Mesenchymal stem cell (in vitro differentiated cells and primary cell): ENCODE measurements at regions not wholly inside any gene's neighbourhood (a gene's known extent, or its start where the extent isn't known, plus 50 kb on each side); places are given as distances from the start of the nearest gene placed in this dataset.

Experiments
- DNase-seq: peaks from one replicate; pipeline ENCODE4 v3.0.0-alpha.2; 2013
- H2AFZ ChIP-seq: one replicate; pipeline ENCODE4 v1.6.1; 2013; ENCODE audit warnings: low read depth, mild to moderate bottlenecking, control low read depth, inconsistent platforms, low read length, moderate library complexity
- H2AK5ac ChIP-seq: 2 replicates; pipeline ENCODE4 v1.6.1; 2013; ENCODE audit warnings: low read length, moderate library complexity, mild to moderate bottlenecking, inconsistent platforms; ENCODE audit not compliant: severe bottlenecking
- H2BK120ac ChIP-seq: one replicate; pipeline ENCODE4 v1.6.1; 2013; ENCODE audit warnings: low read depth, mild to moderate bottlenecking, inconsistent platforms, low read length, moderate library complexity
- H2BK12ac ChIP-seq, 2 experiments: one replicate each; pipeline ENCODE4 v1.6.1; 2013; ENCODE audit warnings: inconsistent platforms in 2 of 2, low read length in 2 of 2, mild to moderate bottlenecking in 2 of 2, moderate library complexity in 2 of 2, control low read depth in 1 of 2
- H2BK15ac ChIP-seq: one replicate; pipeline ENCODE4 v1.6.1; 2013; ENCODE audit warnings: mild to moderate bottlenecking, low read depth, inconsistent platforms; ENCODE audit not compliant: poor library complexity, severe bottlenecking
- H2BK5ac ChIP-seq: 2 replicates; pipeline ENCODE4 v1.6.1; 2013; ENCODE audit warnings: low read depth, mild to moderate bottlenecking, low read length, control low read depth, inconsistent platforms; ENCODE audit not compliant: poor library complexity, severe bottlenecking
- H3K14ac ChIP-seq, 2 experiments: one replicate each; pipeline ENCODE4 v1.6.1; 2013; ENCODE audit warnings: inconsistent platforms in 2 of 2, low read length in 2 of 2, control low read depth in 1 of 2, mild to moderate bottlenecking in 1 of 2, moderate library complexity in 1 of 2
- H3K18ac ChIP-seq, 2 experiments: one replicate each; pipeline ENCODE4 v1.6.1; 2013; ENCODE audit warnings: inconsistent platforms in 2 of 2, low read length in 2 of 2, control low read depth in 1 of 2, low read depth in 1 of 2, mild to moderate bottlenecking in 1 of 2
- H3K23ac ChIP-seq, 2 experiments: one replicate each; pipeline ENCODE4 v1.6.1; 2013; ENCODE audit warnings: inconsistent platforms in 2 of 2, low read length in 2 of 2, mild to moderate bottlenecking in 2 of 2, moderate library complexity in 2 of 2, control low read depth in 1 of 2
- H3K27ac ChIP-seq: 2 replicates; pipeline ENCODE4 v1.5.1; 2013; ENCODE audit warnings: mild to moderate bottlenecking, moderate library complexity, low read length, control low read depth, inconsistent platforms; ENCODE audit not compliant: poor library complexity, severe bottlenecking
- H3K27me3 ChIP-seq, 2 experiments: 2 replicates each; pipeline versions ENCODE4 v1.6.1 to v1.7.0; 2013; ENCODE audit warnings: low read length in 2 of 2, mild to moderate bottlenecking in 2 of 2, moderate library complexity in 2 of 2, control low read depth in 1 of 2, inconsistent platforms in 1 of 2; ENCODE audit not compliant: control insufficient read depth in 1 of 2, insufficient read depth in 1 of 2
- H3K36me3 ChIP-seq, 2 experiments: 2 replicates each; pipeline versions ENCODE4 v1.6.1 to v1.7.0; 2013; ENCODE audit warnings: low read length in 2 of 2, control low read depth in 1 of 2, inconsistent platforms in 1 of 2, low read depth in 1 of 2, mild to moderate bottlenecking in 1 of 2; ENCODE audit not compliant: insufficient read depth in 2 of 2, control insufficient read depth in 1 of 2
- H3K4ac ChIP-seq, 2 experiments: one replicate each; pipeline ENCODE4 v1.6.1; 2013; ENCODE audit warnings: inconsistent platforms in 2 of 2, low read length in 2 of 2, mild to moderate bottlenecking in 2 of 2, moderate library complexity in 2 of 2, control low read depth in 1 of 2, low read depth in 1 of 2
- H3K4me1 ChIP-seq: 2 replicates; pipeline ENCODE4 v1.6.1; 2013; ENCODE audit warnings: low read depth, low read length, control low read depth; ENCODE audit not compliant: control insufficient read depth, insufficient read depth
- H3K4me2 ChIP-seq: 2 replicates; pipeline ENCODE4 v1.6.1; 2013; ENCODE audit warnings: low read length, mild to moderate bottlenecking, inconsistent platforms; ENCODE audit not compliant: poor library complexity, severe bottlenecking
- H3K4me3 ChIP-seq, 2 experiments: 2 replicates each; pipeline versions ENCODE4 v1.5.1 to v1.7.0; 2013; ENCODE audit warnings: low read length in 2 of 2, mild to moderate bottlenecking in 2 of 2, control low read depth in 1 of 2, low read depth in 1 of 2; ENCODE audit not compliant: insufficient read depth in 1 of 2
- H3K79me1 ChIP-seq: replicated peaks from 2 replicates; pipeline ENCODE4 v1.6.1; 2013; ENCODE audit warnings: mild to moderate bottlenecking, control low read depth, low read length, inconsistent platforms; ENCODE audit not compliant: poor library complexity, severe bottlenecking
- H3K9ac ChIP-seq: 2 replicates; pipeline ENCODE4 v1.7.0; 2013; ENCODE audit warnings: mild to moderate bottlenecking, low read length, moderate library complexity
- H3K9me3 ChIP-seq: 2 replicates; pipeline ENCODE4 v1.7.0; 2013; ENCODE audit warnings: mild to moderate bottlenecking, low read length; ENCODE audit not compliant: control insufficient read depth
- H4K8ac ChIP-seq: one replicate; pipeline ENCODE4 v1.6.1; 2013; ENCODE audit warnings: inconsistent platforms, mild to moderate bottlenecking, low read length, moderate library complexity
- H4K91ac ChIP-seq: one replicate; pipeline ENCODE4 v1.6.1; 2013; ENCODE audit warnings: mild to moderate bottlenecking, low read length, inconsistent platforms
- WGBS: methylation state at CpG from one replicate; pipeline ENCODE4 v1.1.7; 2013; ENCODE audit warnings: mixed read lengths; 5-methylcytosine and 5-hydroxymethylcytosine counted together

DNA sequence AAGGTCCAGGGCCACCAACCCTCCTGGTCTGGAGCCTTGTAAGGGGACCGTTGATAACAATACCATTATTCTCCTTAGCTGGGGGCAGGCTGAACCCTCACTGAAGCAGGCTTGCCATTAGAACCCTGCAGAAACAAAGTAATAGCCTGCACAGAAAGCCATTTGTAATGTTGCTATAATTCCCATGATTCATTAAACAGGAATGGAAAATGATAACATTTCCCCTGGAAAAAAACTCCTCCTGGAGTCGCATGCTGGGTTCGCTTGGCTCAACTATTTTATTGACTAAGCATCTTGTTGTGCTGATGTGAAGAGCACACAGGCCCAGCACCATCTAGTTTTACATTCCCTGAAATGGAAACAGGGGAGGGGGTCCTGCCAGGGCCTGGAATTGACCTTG is 155.6 kb upstream of the CSF3R start:
- Histone ChIP-seq H3K9ac (no peak overlapping the region), H2BK120ac (no peak overlapping the region), H3K36me3 (no peaks in the 10 kb centered on the region), H2BK12ac (no peak overlapping the region), H4K91ac (no peak overlapping the region), H3K14ac (no peak overlapping the region), H2BK15ac (no peak overlapping the region), H3K27ac (no peak overlapping the region), H3K4ac (no peak overlapping the region), H3K9me3 (no peaks in the 10 kb centered on the region), H3K27me3 (peaks cover 0 to 16% of the 10 kb centered on the region in 2 experiments), H2AFZ (no peak overlapping the region), H3K23ac (no peak overlapping the region), H3K4me3 (no peak overlapping the region), H2BK5ac (no peak overlapping the region), H3K18ac (no peak overlapping the region), H3K4me1 (peaks cover 10% of the 10 kb centered on the region), H3K79me1 (no peaks in the 10 kb centered on the region), H3K4me2 (no peak overlapping the region), H4K8ac (no peak overlapping the region), H2AK5ac (no peak overlapping the region)
- DNase-seq = no peak
- 75% methylated on average over 3 of the region's 3 CpGs for WGBS

DNA sequence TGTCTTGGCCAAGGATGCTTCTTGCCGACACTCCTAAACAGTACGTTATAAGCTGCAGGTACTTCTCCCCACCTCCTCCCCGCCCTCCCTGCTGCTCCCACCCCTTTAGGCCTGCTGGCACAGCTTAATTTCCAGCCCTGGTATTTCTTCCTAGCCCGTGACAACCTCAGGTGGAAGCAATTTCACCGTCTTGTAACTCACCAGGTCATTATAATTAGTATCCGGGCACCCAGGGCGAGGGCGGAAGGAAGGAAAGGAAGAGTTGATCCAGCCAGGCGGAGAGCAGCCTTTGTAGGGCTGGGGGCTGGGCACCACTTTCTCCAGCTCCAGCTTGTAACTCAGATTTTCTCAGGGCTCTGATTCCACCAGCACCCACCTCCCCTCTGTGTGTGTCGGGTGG is 153.5 kb upstream of the CSF3R start:
- no peaks in the 10 kb centered on the region for H3K79me1 ChIP-seq
- no peak overlapping the region for H3K4ac ChIP-seq
- 72% methylated on average over 9 of the region's 10 CpGs for WGBS

DNA sequence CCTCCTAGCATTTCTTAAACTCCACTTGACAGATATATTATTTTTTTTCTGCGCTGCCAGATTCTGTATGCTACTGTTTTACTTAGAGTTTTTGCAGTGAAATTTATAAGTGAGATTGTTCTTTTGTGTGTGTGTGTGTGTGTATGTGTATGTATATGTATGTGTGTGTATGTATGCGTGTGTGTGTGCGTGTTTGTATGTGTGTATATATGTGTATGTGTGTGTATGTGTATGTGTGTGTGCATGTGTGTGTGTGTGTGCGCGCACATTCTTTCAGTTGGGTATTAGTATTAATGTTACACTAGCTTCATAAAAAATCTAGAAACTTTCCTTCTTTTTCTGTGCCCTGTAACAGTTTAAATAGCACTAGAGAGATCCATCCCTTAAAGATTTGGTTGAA is 152.6 kb upstream of the CSF3R start:
- peaks cover 4 to 9% of the 10 kb centered on the region in 2 experiments for H3K27me3 ChIP-seq
- H3K4me1 ChIP-seq = peaks cover 10% of the 10 kb centered on the region
- H3K4ac ChIP-seq = no peak overlapping the region
- DNase-seq = no peak
- H3K36me3 ChIP-seq = no peaks in the 10 kb centered on the region
- H3K27ac ChIP-seq = no peak overlapping the region
- no peak overlapping the region for H3K14ac ChIP-seq
- H2BK15ac ChIP-seq = no peak overlapping the region
- no peak overlapping the region for H3K18ac ChIP-seq
- no peak overlapping the region for H4K91ac ChIP-seq
- H2AFZ ChIP-seq = no peak overlapping the region
- no peak overlapping the region for H2AK5ac ChIP-seq
- 95% methylated on average over 3 of the region's 5 CpGs for WGBS
- H4K8ac ChIP-seq = no peak overlapping the region
- no peaks in the 10 kb centered on the region for H3K9me3 ChIP-seq
- H3K23ac ChIP-seq = no peak overlapping the region
- H3K79me1 ChIP-seq = no peaks in the 10 kb centered on the region
- no peak overlapping the region for H3K9ac ChIP-seq
- H3K4me2 ChIP-seq = no peak overlapping the region
- no peak overlapping the region for H3K4me3 ChIP-seq
- no peak overlapping the region for H2BK12ac ChIP-seq
- H2BK120ac ChIP-seq = no peak overlapping the region
- H2BK5ac ChIP-seq = no peak overlapping the region

More for the DNA sequence above, 153.5 kb upstream of the CSF3R start:
- no peak overlapping the region for H3K14ac ChIP-seq
- no peak overlapping the region for H3K27ac ChIP-seq
- no peak overlapping the region for H2BK120ac ChIP-seq
- no peak overlapping the region for H3K4me2 ChIP-seq
- DNase-seq = no peak
- no peak overlapping the region for H2AFZ ChIP-seq
- no peak overlapping the region for H3K9ac ChIP-seq
- H4K8ac ChIP-seq = no peak overlapping the region
- H2BK5ac ChIP-seq = no peak overlapping the region
- H3K4me3 ChIP-seq = no peak overlapping the region
- H2AK5ac ChIP-seq = no peak overlapping the region
- H3K27me3 ChIP-seq = peaks cover 0 to 14% of the 10 kb centered on the region in 2 experiments
- peaks cover 10% of the 10 kb centered on the region for H3K4me1 ChIP-seq
- no peak overlapping the region for H2BK12ac ChIP-seq
- H3K36me3 ChIP-seq = no peaks in the 10 kb centered on the region
- no peak overlapping the region for H3K18ac ChIP-seq
- H3K9me3 ChIP-seq = no peaks in the 10 kb centered on the region
- no peak overlapping the region for H3K23ac ChIP-seq
- no peak overlapping the region for H2BK15ac ChIP-seq
- no peak overlapping the region for H4K91ac ChIP-seq

DNA sequence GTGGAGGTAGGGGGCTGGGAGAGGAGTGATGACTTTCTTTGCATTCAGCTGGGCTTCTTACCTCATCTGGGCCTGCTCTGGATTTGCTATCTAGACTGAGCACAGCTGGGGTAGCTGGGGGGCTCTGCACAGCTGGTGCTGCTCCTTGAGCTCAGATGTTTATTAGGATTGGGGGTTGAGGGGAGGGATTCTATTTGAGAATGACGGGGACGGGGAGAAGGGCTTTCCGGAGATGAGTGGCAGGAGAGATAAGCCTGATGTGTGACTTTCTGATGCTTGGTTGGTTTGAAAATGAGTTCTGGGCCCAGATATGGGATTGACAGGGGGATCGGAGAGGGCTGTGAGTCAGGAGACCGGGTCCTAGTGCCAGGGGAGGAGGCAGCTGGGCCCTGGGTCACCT is 146.1 kb upstream of the CSF3R start:
- Histone ChIP-seq H2BK12ac (no peak overlapping the region), H3K4me1 (no peaks in the 10 kb centered on the region), H3K36me3 (no peaks in the 10 kb centered on the region), H2AK5ac (no peak overlapping the region), H2AFZ (no peak overlapping the region), H3K4me3 (no peak overlapping the region), H4K8ac (no peak overlapping the region), H3K4ac (no peak overlapping the region), H3K23ac (no peak overlapping the region), H2BK5ac (no peak overlapping the region), H2BK120ac (no peak overlapping the region), H3K4me2 (no peak overlapping the region), H3K9me3 (no peaks in the 10 kb centered on the region), H3K27me3 (peaks cover 4 to 24% of the 10 kb centered on the region in 2 experiments), H2BK15ac (no peak overlapping the region), H4K91ac (no peak overlapping the region), H3K18ac (no peak overlapping the region), H3K14ac (no peak overlapping the region), H3K79me1 (no peaks in the 10 kb centered on the region), H3K27ac (no peak overlapping the region), H3K9ac (no peak overlapping the region)
- WGBS = 70% methylated on average over 5 of the region's 5 CpGs
- no peak for DNase-seq
